Erythroblast (primary cell): ENCODE measurements at regions not wholly inside any gene's neighbourhood (a gene's known extent, or its start where the extent isn't known, plus 50 kb on each side); places are given as distances from the start of the nearest gene placed in this dataset.

Source experiments
- DNase-seq, 2 experiments: peaks; one replicate each; lab custom pipeline; 2025; lab: John Stamatoyannopoulos, UW
- GATA1 ChIP-seq: IDR thresholded peaks from 2 replicates; pipeline ENCODE4 v1.6.1; 2011; ENCODE audit warnings: low read depth, mild to moderate bottlenecking, control low read depth, low read length, moderate library complexity
- POLR2A ChIP-seq: IDR thresholded peaks from 2 replicates; pipeline ENCODE4 v1.6.1; 2011; ENCODE audit warnings: mild to moderate bottlenecking, low read length

- no peak for TF ChIP-seq GATA1
- TF ChIP-seq POLR2A: no peak
- no peak for DNase-seq
Measured at GRCh38 chr2:145836986-145837385, 1317.1 kb upstream of the ZEB2 start.

GRCh38 chr2:145835665-145836064, 1315.7 kb upstream of the ZEB2 start:
- DNase-seq: no peak
- TF ChIP-seq GATA1: no peak
- no peak for TF ChIP-seq POLR2A

GRCh38 chr2:145832681-145833080, 1312.8 kb upstream of the ZEB2 start:
- DNase-seq: no peak
- no peak for TF ChIP-seq GATA1
- no peak for TF ChIP-seq POLR2A

GRCh38 chr2:145829931-145830330, 1310.0 kb upstream of the ZEB2 start:
- DNase-seq: no peak
- TF ChIP-seq POLR2A (no peak), GATA1 (no peak)

GRCh38 chr2:145827235-145827634, 1307.3 kb upstream of the ZEB2 start:
- no peak for DNase-seq
- TF ChIP-seq GATA1: no peak
- TF ChIP-seq POLR2A: no peak

- TF ChIP-seq GATA1: no peak
- TF ChIP-seq POLR2A: no peak
- DNase-seq: no peak
Measured at GRCh38 chr2:145824384-145824783, 1304.5 kb upstream of the ZEB2 start.

GRCh38 chr2:145822892-145823534, 1303.1 kb upstream of the ZEB2 start:
- DNase-seq: no peak
- TF ChIP-seq POLR2A (no peak), GATA1 (no peak)

- DNase-seq: no peak
- no peak for TF ChIP-seq POLR2A
- no peak for TF ChIP-seq GATA1
Measured at GRCh38 chr2:145820651-145821050, 1300.7 kb upstream of the ZEB2 start.

GRCh38 chr2:145818890-145819504, 1299.1 kb upstream of the ZEB2 start:
- DNase-seq: no peak
- no peak for TF ChIP-seq GATA1
- no peak for TF ChIP-seq POLR2A

- no peak for TF ChIP-seq GATA1
- no peak for TF ChIP-seq POLR2A
- DNase-seq: no peak
Measured at GRCh38 chr2:145815933-145816332, 1296.0 kb upstream of the ZEB2 start.

- TF ChIP-seq POLR2A (no peak), GATA1 (no peak)
- no peak for DNase-seq
Measured at GRCh38 chr2:145813481-145813880, 1293.6 kb upstream of the ZEB2 start.

- no peak for DNase-seq
Measured at GRCh38 chr2:145812165-145812554, 1292.2 kb upstream of the ZEB2 start.

GRCh38 chr2:145811276-145812164, 1291.6 kb upstream of the ZEB2 start:
- DNase-seq: no peak
- TF ChIP-seq POLR2A (no peak), GATA1 (no peak)

More at GRCh38 chr2:145812165-145812554, 1292.2 kb upstream of the ZEB2 start:
- no peak for TF ChIP-seq GATA1
- no peak for TF ChIP-seq POLR2A

GRCh38 chr2:145807968-145808367, 1288.0 kb upstream of the ZEB2 start:
- TF ChIP-seq POLR2A (no peak), GATA1 (no peak)
- DNase-seq: no peak
